SK-MEL-5 (cell line): ENCODE measurements at regions not wholly inside any gene's neighbourhood (a gene's known extent, or its start where the extent isn't known, plus 50 kb on each side); places are given as distances from the start of the nearest gene placed in this dataset.
A peak's percentile ranks its signal among the peaks of the same experiment; 100 is the strongest.
"Not testable (repeated sequence)": the region's sequence is repeated elsewhere in the genome, so short reads cannot be mapped to it uniquely, and the experiment has no call there.

ENCODE experiments used
- DNase-seq: peaks from one replicate; pipeline ENCODE4 v3.0.0-alpha.2; 2016; ENCODE audit warnings: low read depth, low spot score
- in situ Hi-C: cut with HindIII; loops from 2 replicates; pipeline ENCODE4 v1.10.0; 2016; ENCODE audit warnings: low sequenced_read_pairs, high pct_unique_total_duplicates, low pct_unique_long_range_greater_than_20kb

- DNase-seq, result no peak
- in situ Hi-C loops, result no loop called here
Observed at GRCh38 chr18:30601541-30601940, 441.0 kb downstream of the DSC3 start.

GRCh38 chr18:30597202-30597601, 445.3 kb downstream of the DSC3 start:
- no peak for DNase-seq
- in situ Hi-C loops, result no loop called here

GRCh38 chr18:30596635-30597034, 445.9 kb downstream of the DSC3 start:
- DNase-seq, result no peak
- in situ Hi-C loops, result no loop called here

GRCh38 chr18:30595942-30596341, 446.6 kb downstream of the DSC3 start:
- DNase-seq, result no peak
- in situ Hi-C loops, result no loop called here

GRCh38 chr18:30594911-30595310, 447.6 kb downstream of the DSC3 start:
- DNase-seq, in situ Hi-C loops: not testable (repeated sequence)

GRCh38 chr18:30591462-30591861, 451.1 kb downstream of the DSC3 start:
- DNase-seq, result no peak
- in situ Hi-C loops, result no loop called here

- DNase-seq, result no peak
- in situ Hi-C loops, result no loop called here
Observed at GRCh38 chr18:30588673-30589164, 453.8 kb downstream of the DSC3 start.

- no peak for DNase-seq
- in situ Hi-C loops, result no loop called here
Observed at GRCh38 chr18:30583768-30584167, 458.8 kb downstream of the DSC3 start.

- in situ Hi-C loops, result no loop called here
- DNase-seq, result no peak
Observed at GRCh38 chr18:30582078-30582477, 460.5 kb downstream of the DSC3 start.

GRCh38 chr18:30578707-30579106, 463.8 kb downstream of the DSC3 start:
- in situ Hi-C loops, result no loop called here
- DNase-seq, result no peak

- in situ Hi-C loops, result no loop called here
- DNase-seq, result no peak
Observed at GRCh38 chr18:30572214-30572613, 470.3 kb downstream of the DSC3 start.

GRCh38 chr18:30568333-30568732, 474.2 kb downstream of the DSC3 start:
- in situ Hi-C loops, result no loop called here
- DNase-seq, result no peak

GRCh38 chr18:30566877-30567276, 475.7 kb downstream of the DSC3 start:
- DNase-seq, result no peak
- in situ Hi-C loops, result no loop called here

- in situ Hi-C loops, result no loop called here
- no peak for DNase-seq
Observed at GRCh38 chr18:30562231-30562630, 480.3 kb downstream of the DSC3 start.

- no peak for DNase-seq
Observed at GRCh38 chr18:30556112-30556511, 486.4 kb downstream of the DSC3 start.

GRCh38 chr18:30545393-30545792, 497.1 kb downstream of the DSC3 start:
- in situ Hi-C loops, result no loop called here
- no peak for DNase-seq

More at GRCh38 chr18:30556112-30556511, 486.4 kb downstream of the DSC3 start:
- in situ Hi-C loops, result no loop called here

GRCh38 chr18:30544141-30544540, 498.4 kb downstream of the DSC3 start:
- in situ Hi-C loops, result no loop called here
- no peak for DNase-seq

GRCh38 chr18:30533716-30534115, 508.8 kb downstream of the DSC3 start:
- in situ Hi-C loops, result no loop called here

GRCh38 chr18:30527917-30528316, 514.6 kb downstream of the DSC3 start:
- in situ Hi-C loops, result no loop called here
- DNase-seq, result no peak

More at GRCh38 chr18:30533716-30534115, 508.8 kb downstream of the DSC3 start:
- DNase-seq, result no peak

GRCh38 chr18:30527226-30527625, 515.3 kb downstream of the DSC3 start:
- DNase-seq, result peak; percentile 50
- in situ Hi-C loops, result no loop called here
